A549 (cell line): ENCODE measurements at regions not wholly inside any gene's neighbourhood (a gene's known extent, or its start where the extent isn't known, plus 50 kb on each side); places are given as distances from the start of the nearest gene placed in this dataset.

Source experiments
- ATAC-seq, 2 experiments: fragments of 200-7000 bp in 1 of 2; fragments of >200 bp in 1 of 2; cut with Nextera tagmentation in 1 of 2; cut with Tn5 transposase in 1 of 2; 3 replicates each; pipeline versions ENCODE4 v1.8.0 to v1.9.1; 2018 to 2020; ENCODE audit warnings: mild to moderate bottlenecking in 1 of 2, moderate library complexity in 1 of 2
- CTCF ChIA-PET: fragments of 300-600 bp; sonication (Branson Sonifier 250); formaldehyde crosslinking; extraction: SDS; loops from one replicate; lab custom pipeline; 2021; ENCODE audit warnings: antibody characterized with exemption, inconsistent platforms; lab: Yijun Ruan, JAX
- POLR2A ChIA-PET: fragments of 350-600 bp; formaldehyde crosslinking; extraction: SDS; loops from one replicate; lab custom pipeline; 2021; ENCODE audit warnings: antibody characterized with exemption, inconsistent platforms; lab: Yijun Ruan, JAX
- DNase-seq, 2 experiments: peaks; one replicate each; pipeline versions ENCODE4 v3.0.0 to v3.0.0-alpha.2; 2011 to 2016; ENCODE audit warnings: low read depth in 1 of 2, low spot score in 1 of 2
- FAIRE-seq: peaks from 2 replicates; lab custom pipeline; 2011; peaks lifted over from hg19 to GRCh38; lab: Jason Lieb, UNC
- H3K27ac ChIP-seq, 2 experiments: fragments of >200 bp; sonication (Bioruptor Twin); formaldehyde crosslinking; 3 replicates each; pipeline ENCODE4 v1.5.1; 2016 to 2017
- H3K4me1 ChIP-seq: fragments of >200 bp; sonication (Bioruptor Twin); formaldehyde crosslinking; 3 replicates; pipeline ENCODE4 v1.6.1; 2016
- H3K4me2 ChIP-seq: fragments of >200 bp; sonication (Bioruptor Twin); formaldehyde crosslinking; 3 replicates; pipeline ENCODE4 v1.6.1; 2016
- H3K4me3 ChIP-seq: fragments of >200 bp; sonication (Bioruptor Twin); formaldehyde crosslinking; 3 replicates; pipeline ENCODE4 v1.5.1; 2016
- H3K9me3 ChIP-seq: fragments of >200 bp; sonication (Bioruptor Twin); formaldehyde crosslinking; 3 replicates; pipeline ENCODE4 v1.6.1; 2016
- CBX2 ChIP-seq: fragments of 200-600 bp; sonication (generic); IDR thresholded peaks from 2 replicates; pipeline ENCODE4 v1.6.1; 2016; ENCODE audit warnings: low read depth, mild to moderate bottlenecking, borderline replicate concordance
- CHD4 ChIP-seq: fragments of 200-600 bp; sonication (generic); IDR thresholded peaks from 2 replicates; pipeline ENCODE4 v1.6.1; 2016; ENCODE audit warnings: antibody characterized with exemption, mild to moderate bottlenecking, borderline replicate concordance
- EHMT2 ChIP-seq: fragments of 200-600 bp; sonication (generic); IDR thresholded peaks from 2 replicates; pipeline ENCODE4 v1.6.1; 2016; ENCODE audit warnings: antibody characterized with exemption, low read depth, mild to moderate bottlenecking, moderate library complexity
- EP300 ChIP-seq, 2 experiments: fragments of >200 bp; sonication (Bioruptor Twin); formaldehyde crosslinking; IDR thresholded peaks; 2 replicates in 1 of 2; 3 replicates in 1 of 2; pipeline ENCODE4 v1.6.1; 2016 to 2017
- FOXS1 ChIP-seq: fragments of 250-450 bp; sonication (Bioruptor Pico); IDR thresholded peaks from 2 replicates; pipeline ENCODE4 v1.5.0; 2020; ENCODE audit warnings: mild to moderate bottlenecking, moderate library complexity
- HDAC2 ChIP-seq: fragments of 200-600 bp; sonication (generic); IDR thresholded peaks from 2 replicates; pipeline ENCODE4 v1.6.1; 2016
- HEYL ChIP-seq: fragments of 250-450 bp; sonication (Bioruptor Pico); IDR thresholded peaks from 2 replicates; pipeline ENCODE4 v1.8.0; 2021; ENCODE audit warnings: mild to moderate bottlenecking, moderate library complexity
- HOXA7 ChIP-seq: fragments of 250-450 bp; sonication (Bioruptor Pico); IDR thresholded peaks from 2 replicates; pipeline ENCODE4 v1.5.0; 2020; ENCODE audit warnings: mild to moderate bottlenecking, moderate library complexity
- HOXB13 ChIP-seq: fragments of 250-450 bp; sonication (Bioruptor Pico); IDR thresholded peaks from 2 replicates; pipeline ENCODE4 v1.5.0; 2020; ENCODE audit warnings: low read depth, mild to moderate bottlenecking, moderate library complexity
- HOXB5 ChIP-seq: fragments of 250-450 bp; sonication (Bioruptor Pico); IDR thresholded peaks from 2 replicates; pipeline ENCODE4 v1.5.0; 2020; ENCODE audit warnings: mild to moderate bottlenecking, moderate library complexity
- JUN ChIP-seq, 2 experiments: fragments of >200 bp; sonication (Bioruptor Twin); formaldehyde crosslinking; IDR thresholded peaks; 2 replicates in 1 of 2; 3 replicates in 1 of 2; pipeline ENCODE4 v1.6.1; 2016 to 2017
- JUNB ChIP-seq: fragments of >200 bp; sonication (Bioruptor Twin); formaldehyde crosslinking; IDR thresholded peaks from 2 replicates; pipeline ENCODE4 v1.6.1; 2016
- MYC ChIP-seq: IDR thresholded peaks from 2 replicates; pipeline ENCODE4 v1.6.1; 2012; ENCODE audit warnings: mild to moderate bottlenecking, inconsistent platforms, low read length, improper control_type of control experiment, borderline replicate concordance
- NFE2L2 ChIP-seq: fragments of 150-350 bp; conservative IDR thresholded peaks from 2 replicates; pipeline ENCODE4 v1.6.1; 2014; ENCODE audit warnings: low read length
- NPAS2 ChIP-seq: fragments of 250-450 bp; sonication (Bioruptor Pico); IDR thresholded peaks from 2 replicates; pipeline ENCODE4 v1.8.0; 2022; ENCODE audit warnings: mild to moderate bottlenecking, moderate library complexity, borderline replicate concordance
- NR3C1 ChIP-seq: fragments of >200 bp; sonication (Bioruptor Twin); formaldehyde crosslinking; IDR thresholded peaks from 3 replicates; pipeline ENCODE4 v1.6.1; 2017
- POLR2A ChIP-seq: IDR thresholded peaks from 2 replicates; pipeline ENCODE4 v1.6.1; 2012; ENCODE audit warnings: mild to moderate bottlenecking, low read length
- RAD21 ChIP-seq, 2 experiments: fragments of >200 bp in 1 of 2; sonication (Bioruptor Twin) in 1 of 2; formaldehyde crosslinking in 1 of 2; IDR thresholded peaks in 1 of 2; conservative IDR thresholded peaks in 1 of 2; 2 replicates in 1 of 2; 3 replicates in 1 of 2; pipeline ENCODE4 v1.6.1; 2012 to 2018; ENCODE audit warnings: inconsistent platforms in 1 of 2
- RARB ChIP-seq: fragments of 250-450 bp; sonication (Bioruptor Pico); IDR thresholded peaks from 2 replicates; pipeline ENCODE4 v1.8.0; 2021; ENCODE audit warnings: mild to moderate bottlenecking, moderate library complexity
- SREBF2 ChIP-seq: fragments of 450-650 bp; IDR thresholded peaks from 2 replicates; pipeline ENCODE4 v1.6.1; 2014; ENCODE audit warnings: mild to moderate bottlenecking, moderate library complexity
- TFCP2L1 ChIP-seq: fragments of 250-450 bp; sonication (Bioruptor Pico); IDR thresholded peaks from 2 replicates; pipeline ENCODE4 v1.5.0; 2021; ENCODE audit warnings: mild to moderate bottlenecking
- ZC3H11A ChIP-seq: fragments of 450-650 bp; IDR thresholded peaks from 2 replicates; pipeline ENCODE4 v1.6.1; 2014; ENCODE audit warnings: antibody characterized with exemption, mild to moderate bottlenecking
- ZFP36 ChIP-seq: fragments of 450-650 bp; IDR thresholded peaks from 2 replicates; pipeline ENCODE4 v1.6.1; 2014; ENCODE audit warnings: borderline replicate concordance; ENCODE audit not compliant: partially characterized antibody
- ZNF302 ChIP-seq: fragments of 250-450 bp; sonication (Bioruptor Pico); IDR thresholded peaks from 2 replicates; pipeline ENCODE4 v1.9.0; 2021; ENCODE audit warnings: inconsistent platforms, mild to moderate bottlenecking, moderate library complexity
- WGBS: methylation state at CpG from one replicate; pipeline ENCODE4 v1.1.6; 2017; ENCODE audit errors: missing lambda C conversion rate; 5-methylcytosine and 5-hydroxymethylcytosine counted together
- TF ChIP-seq, protein P1 (sequence below): IDR thresholded peaks from 2 replicates; pipeline ENCODE4 v1.6.1; 2012
- TF ChIP-seq, protein P2 (sequence below): IDR thresholded peaks from 2 replicates; pipeline ENCODE4 v1.6.1; 2012; ENCODE audit warnings: low read depth, borderline replicate concordance
- TF ChIP-seq, protein P3 (sequence below): fragments of 450-650 bp; IDR thresholded peaks from 2 replicates; pipeline ENCODE4 v1.6.1; 2014; ENCODE audit warnings: antibody characterized with exemption
- TF ChIP-seq, protein P4 (sequence below): fragments of 150-350 bp; IDR thresholded peaks from 2 replicates; pipeline ENCODE4 v1.6.1; 2014; ENCODE audit warnings: low read depth, mild to moderate bottlenecking, low read length

DNA sequence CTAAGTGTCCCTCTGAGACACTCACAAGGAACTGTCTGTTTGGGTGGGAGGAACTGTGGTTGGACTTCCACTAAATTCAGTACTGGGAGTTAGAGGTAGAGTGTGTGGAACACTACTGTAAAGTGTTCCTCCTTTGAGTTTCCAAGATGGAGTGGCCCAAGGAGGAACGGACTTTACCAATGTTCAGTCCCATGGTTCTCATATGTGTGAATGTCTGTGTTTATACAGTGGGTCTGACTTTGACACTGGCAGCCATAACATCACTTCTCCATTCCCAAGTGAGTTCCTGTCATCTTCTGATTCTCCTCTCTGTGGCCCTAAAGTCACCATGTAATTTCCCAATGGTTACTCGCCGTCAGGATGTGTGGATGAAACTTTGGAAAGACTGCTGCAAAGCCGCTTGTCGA, 136.8 kb upstream of the SERP2 start (continued):
- TF ChIP-seq, protein P1, sequence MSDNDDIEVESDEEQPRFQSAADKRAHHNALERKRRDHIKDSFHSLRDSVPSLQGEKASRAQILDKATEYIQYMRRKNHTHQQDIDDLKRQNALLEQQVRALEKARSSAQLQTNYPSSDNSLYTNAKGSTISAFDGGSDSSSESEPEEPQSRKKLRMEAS = no peak
- TF ChIP-seq JUN (IDR thresholded peaks at IDR 0.05) (no peak), SREBF2 (no peak), TFCP2L1 (CRISPR knock-in tag) (no peak), ZFP36 (no peak), CHD4 (no peak)

DNA sequence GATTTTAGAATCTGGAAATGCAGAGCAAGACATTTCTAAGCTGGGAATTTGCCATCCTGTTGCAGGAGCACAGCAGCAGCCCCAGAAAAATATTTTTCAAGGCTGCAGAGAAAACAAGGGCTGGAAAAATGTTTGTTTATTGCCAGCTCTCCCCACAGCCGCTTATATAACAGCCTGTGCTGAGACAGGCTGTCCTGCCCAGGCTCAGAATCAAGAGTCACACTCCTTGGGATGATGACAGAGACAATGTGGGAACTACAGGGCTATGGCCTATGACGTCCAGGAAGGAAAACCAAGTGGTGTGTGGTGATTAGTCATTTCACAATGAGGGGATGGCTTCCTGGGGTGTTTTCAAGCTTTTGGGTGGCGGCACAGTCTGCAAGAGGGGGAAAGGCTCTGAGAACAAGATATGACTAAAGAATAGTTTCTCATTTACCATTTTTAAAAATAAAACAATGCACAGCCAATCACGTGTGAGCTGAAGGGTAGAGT, 136.3 kb upstream of the SERP2 start:
- 40% methylated on average over 4 of the region's 4 CpGs for WGBS
- Histone ChIP-seq H3K4me3 (no peak overlapping the region), H3K4me1 (peaks cover 43% of the 10 kb centered on the region), H3K9me3 (no peaks in the 10 kb centered on the region), H3K27ac (peak overlapping the region; percentile 65 to 90), H3K4me2 (peak overlapping the region; percentile 8; the same call in 2 of the 3 replicates)
- DNase-seq = peak in 1 of 2 experiments; percentile 60
- FAIRE-seq = no peak
- ATAC-seq = peak; percentile 59 to 70; a peak in 4 of 6 replicates
- POLR2A ChIA-PET = interaction anchor here (1.3 kb wide), 1 partner anchor 198 kb away, joined by 3 read pairs; no protein-coding TSS in a partner anchor
- CTCF ChIA-PET = interaction anchor here (0.6 kb wide), 1 partner anchor 100 kb away, joined by 3 read pairs; no protein-coding TSS in a partner anchor
- TF ChIP-seq HOXB13 (CRISPR knock-in tag) (no peak), EP300 (IDR thresholded peaks at IDR 0.05) (peak in 1 of 2 experiments; percentile 15; a peak in 1 of 5 replicates), RAD21 (conservative IDR thresholded peaks at IDR 0.05 in 1 of 2, IDR thresholded peaks at IDR 0.05 in 1 of 2) (no peak), MYC (no peak), HEYL (CRISPR knock-in tag) (no peak), HOXA7 (CRISPR knock-in tag) (no peak)
- TF ChIP-seq, protein P1 = no peak

DNA sequence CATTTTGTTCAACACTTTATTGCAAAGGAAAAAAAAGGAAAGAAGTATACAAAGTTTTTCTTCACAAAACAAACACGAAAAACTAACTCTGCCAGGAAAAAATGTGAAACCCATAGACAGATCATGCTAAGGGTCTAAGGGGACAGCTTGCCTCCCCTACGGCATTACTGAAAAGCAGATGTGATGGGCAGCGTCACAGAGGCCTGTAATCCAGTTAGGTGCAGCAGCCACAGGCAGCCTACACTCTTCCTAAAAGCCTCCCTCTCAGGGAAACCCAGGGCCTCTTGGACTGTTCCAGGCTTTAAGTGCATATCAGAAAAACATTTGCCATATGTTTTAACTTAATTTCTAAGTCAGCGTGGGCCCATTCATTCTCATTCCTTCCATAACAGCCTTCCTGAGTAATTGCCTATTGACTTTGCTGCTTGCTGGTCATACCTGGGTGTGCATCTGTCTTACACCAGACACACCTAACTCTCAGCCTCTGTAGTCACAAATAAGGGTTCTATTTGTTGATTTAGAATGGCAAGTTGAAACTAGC, 135.7 kb upstream of the SERP2 start:
- DNase-seq = no peak
- Histone ChIP-seq H3K4me1 (peaks cover 37% of the 10 kb centered on the region), H3K4me3 (no peak overlapping the region), H3K27ac (peak overlapping the region; percentile 65 to 90), H3K4me2 (peak overlapping the region; percentile 8; the same call in 2 of the 3 replicates)
- POLR2A ChIA-PET = interaction anchor here (1.3 kb wide), 1 partner anchor 197 kb away, joined by 3 read pairs; no protein-coding TSS in a partner anchor
- WGBS = 93% methylated on average over 4 of the region's 4 CpGs
- FAIRE-seq = no peak
- no peak for ATAC-seq
- TF ChIP-seq ZNF302 (CRISPR knock-in tag) = no peak
- TF ChIP-seq, protein P2, sequence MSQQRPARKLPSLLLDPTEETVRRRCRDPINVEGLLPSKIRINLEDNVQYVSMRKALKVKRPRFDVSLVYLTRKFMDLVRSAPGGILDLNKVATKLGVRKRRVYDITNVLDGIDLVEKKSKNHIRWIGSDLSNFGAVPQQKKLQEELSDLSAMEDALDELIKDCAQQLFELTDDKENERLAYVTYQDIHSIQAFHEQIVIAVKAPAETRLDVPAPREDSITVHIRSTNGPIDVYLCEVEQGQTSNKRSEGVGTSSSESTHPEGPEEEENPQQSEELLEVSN = no peak
- TF ChIP-seq JUNB = no peak
- TF ChIP-seq FOXS1 (CRISPR knock-in tag) = no peak
- TF ChIP-seq, protein P3, sequence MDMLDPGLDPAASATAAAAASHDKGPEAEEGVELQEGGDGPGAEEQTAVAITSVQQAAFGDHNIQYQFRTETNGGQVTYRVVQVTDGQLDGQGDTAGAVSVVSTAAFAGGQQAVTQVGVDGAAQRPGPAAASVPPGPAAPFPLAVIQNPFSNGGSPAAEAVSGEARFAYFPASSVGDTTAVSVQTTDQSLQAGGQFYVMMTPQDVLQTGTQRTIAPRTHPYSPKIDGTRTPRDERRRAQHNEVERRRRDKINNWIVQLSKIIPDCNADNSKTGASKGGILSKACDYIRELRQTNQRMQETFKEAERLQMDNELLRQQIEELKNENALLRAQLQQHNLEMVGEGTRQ = no peak
- no peak for TF ChIP-seq NPAS2 (CRISPR knock-in tag)
- TF ChIP-seq EP300 (IDR thresholded peaks at IDR 0.05) = no peak
- TF ChIP-seq ZC3H11A = no peak
- no peak for TF ChIP-seq POLR2A
- TF ChIP-seq CBX2 = no peak
- TF ChIP-seq JUN (IDR thresholded peaks at IDR 0.05) = no peak
- TF ChIP-seq NFE2L2 = no peak
- no peak for TF ChIP-seq NR3C1
- TF ChIP-seq RARB (CRISPR knock-in tag) = no peak
- no peak for TF ChIP-seq HOXB5 (CRISPR knock-in tag)
- no peak for TF ChIP-seq EHMT2
- TF ChIP-seq HDAC2 = no peak
- TF ChIP-seq, protein P4, sequence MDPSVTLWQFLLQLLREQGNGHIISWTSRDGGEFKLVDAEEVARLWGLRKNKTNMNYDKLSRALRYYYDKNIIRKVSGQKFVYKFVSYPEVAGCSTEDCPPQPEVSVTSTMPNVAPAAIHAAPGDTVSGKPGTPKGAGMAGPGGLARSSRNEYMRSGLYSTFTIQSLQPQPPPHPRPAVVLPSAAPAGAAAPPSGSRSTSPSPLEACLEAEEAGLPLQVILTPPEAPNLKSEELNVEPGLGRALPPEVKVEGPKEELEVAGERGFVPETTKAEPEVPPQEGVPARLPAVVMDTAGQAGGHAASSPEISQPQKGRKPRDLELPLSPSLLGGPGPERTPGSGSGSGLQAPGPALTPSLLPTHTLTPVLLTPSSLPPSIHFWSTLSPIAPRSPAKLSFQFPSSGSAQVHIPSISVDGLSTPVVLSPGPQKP = no peak
- TF ChIP-seq, all 56 proteins: peak for 0
- CTCF ChIA-PET = interaction anchor here (0.6 kb wide), 1 partner anchor 101 kb away, joined by 3 read pairs; no protein-coding TSS in a partner anchor
- H3K9me3 ChIP-seq = no peaks in the 10 kb centered on the region
